ENCODE measurements at regions not wholly inside any gene's neighbourhood (a gene's known extent, or its start where the extent isn't known, plus 50 kb on each side); places are given as distances from the start of the nearest gene placed in this dataset.

DNA sequence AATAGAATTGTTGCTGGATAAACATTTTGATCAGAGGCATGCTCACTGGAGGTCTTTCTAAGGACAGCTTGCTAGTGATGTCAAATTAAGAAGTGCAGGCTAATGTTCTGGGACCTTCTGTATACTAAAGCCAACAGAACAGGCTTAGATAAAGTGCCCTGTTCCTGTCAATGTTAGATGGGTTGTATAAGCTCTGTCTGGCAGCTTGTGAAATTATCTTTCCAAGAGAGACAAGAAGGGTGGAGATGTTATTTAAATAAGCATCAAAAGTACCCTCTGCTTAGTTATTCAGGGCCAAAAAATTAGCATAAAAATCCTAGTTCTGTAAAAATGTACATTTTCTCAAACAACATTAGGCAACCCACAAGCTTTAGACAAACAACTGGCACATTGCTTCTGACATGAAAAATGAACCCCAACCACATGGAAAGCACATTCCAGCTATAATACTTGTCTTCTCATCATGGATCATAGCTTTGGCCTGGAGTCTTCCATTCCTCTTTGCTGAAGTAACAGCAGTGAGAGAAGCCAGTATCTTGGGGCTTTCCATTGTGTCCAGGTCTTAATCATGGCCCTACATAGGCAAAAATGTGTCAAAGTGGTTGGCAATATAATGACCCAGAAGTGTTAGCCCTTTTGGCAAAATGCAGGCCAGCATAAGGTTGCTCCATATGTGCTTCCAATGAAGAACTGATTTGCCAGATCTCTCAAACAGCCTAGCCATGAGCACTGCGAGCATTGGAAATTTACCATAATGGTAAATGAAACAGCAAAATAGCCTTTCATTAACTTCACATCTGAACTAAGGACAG is 478.1 kb upstream of the ZNF804A start:
- H3K4me3 ChIP-seq, result no peak overlapping the region
- no peak for DNase-seq
- no peaks in the 10 kb centered on the region for H3K4me1 ChIP-seq
- no peaks in the 10 kb centered on the region for H3K36me3 ChIP-seq
- TF ChIP-seq, protein P1, sequence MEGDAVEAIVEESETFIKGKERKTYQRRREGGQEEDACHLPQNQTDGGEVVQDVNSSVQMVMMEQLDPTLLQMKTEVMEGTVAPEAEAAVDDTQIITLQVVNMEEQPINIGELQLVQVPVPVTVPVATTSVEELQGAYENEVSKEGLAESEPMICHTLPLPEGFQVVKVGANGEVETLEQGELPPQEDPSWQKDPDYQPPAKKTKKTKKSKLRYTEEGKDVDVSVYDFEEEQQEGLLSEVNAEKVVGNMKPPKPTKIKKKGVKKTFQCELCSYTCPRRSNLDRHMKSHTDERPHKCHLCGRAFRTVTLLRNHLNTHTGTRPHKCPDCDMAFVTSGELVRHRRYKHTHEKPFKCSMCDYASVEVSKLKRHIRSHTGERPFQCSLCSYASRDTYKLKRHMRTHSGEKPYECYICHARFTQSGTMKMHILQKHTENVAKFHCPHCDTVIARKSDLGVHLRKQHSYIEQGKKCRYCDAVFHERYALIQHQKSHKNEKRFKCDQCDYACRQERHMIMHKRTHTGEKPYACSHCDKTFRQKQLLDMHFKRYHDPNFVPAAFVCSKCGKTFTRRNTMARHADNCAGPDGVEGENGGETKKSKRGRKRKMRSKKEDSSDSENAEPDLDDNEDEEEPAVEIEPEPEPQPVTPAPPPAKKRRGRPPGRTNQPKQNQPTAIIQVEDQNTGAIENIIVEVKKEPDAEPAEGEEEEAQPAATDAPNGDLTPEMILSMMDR (IDR thresholded peaks at IDR 0.05), result no peak
- no peak for TF ChIP-seq POLR2AphosphoS5 (IDR thresholded peaks at IDR 0.05)
- TF ChIP-seq POLR2A (IDR thresholded peaks at IDR 0.05), result no peak
- TF ChIP-seq EP300 (IDR thresholded peaks at IDR 0.05), result no peak
- 89 to 100% methylated on average over 1 of the region's 1 CpG for WGBS, 2 donors
- H3K27me3 ChIP-seq, result no peaks in the 10 kb centered on the region
- ATAC-seq (ENCODE audit: low FRiP score in 2 of 2), result no peak
- H3K27ac ChIP-seq, result no peak overlapping the region
- H3K9me3 ChIP-seq, result no peaks in the 10 kb centered on the region

DNA sequence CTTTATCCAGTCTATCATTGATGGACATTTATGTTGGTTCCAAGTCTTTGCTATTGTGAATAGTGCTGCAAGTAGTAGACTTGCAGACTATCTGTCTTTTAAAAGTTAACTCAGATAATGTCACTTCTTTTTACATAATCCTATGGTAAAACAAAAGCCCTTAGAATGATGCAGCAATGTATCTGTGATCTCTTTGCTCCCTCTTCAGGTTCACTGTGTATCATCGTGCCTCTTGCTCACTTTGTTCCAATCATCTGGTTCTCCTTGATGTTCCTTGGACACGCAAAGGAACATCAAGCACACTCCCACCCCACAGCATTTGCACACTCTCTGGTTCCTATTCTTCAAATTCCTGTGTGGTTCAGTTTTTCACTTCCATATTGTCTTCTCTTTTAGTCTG is 472.5 kb upstream of the ZNF804A start:
- Histone ChIP-seq H3K36me3 (no peaks in the 10 kb centered on the region), H3K4me1 (no peaks in the 10 kb centered on the region), H3K9me3 (no peaks in the 10 kb centered on the region), H3K4me3 (no peak overlapping the region), H3K27ac (no peak overlapping the region), H3K27me3 (no peaks in the 10 kb centered on the region)
- DNase-seq (no peak), ATAC-seq (ENCODE audit: low FRiP score in 2 of 2) (no peak)
- TF ChIP-seq POLR2A (IDR thresholded peaks at IDR 0.05) (no peak), EP300 (IDR thresholded peaks at IDR 0.05) (no peak), POLR2AphosphoS5 (IDR thresholded peaks at IDR 0.05) (no peak)
- TF ChIP-seq, protein P1 (IDR thresholded peaks at IDR 0.05), result no peak
- WGBS, 2 donors, result 90 to 91% methylated on average over 2 of the region's 2 CpGs

DNA sequence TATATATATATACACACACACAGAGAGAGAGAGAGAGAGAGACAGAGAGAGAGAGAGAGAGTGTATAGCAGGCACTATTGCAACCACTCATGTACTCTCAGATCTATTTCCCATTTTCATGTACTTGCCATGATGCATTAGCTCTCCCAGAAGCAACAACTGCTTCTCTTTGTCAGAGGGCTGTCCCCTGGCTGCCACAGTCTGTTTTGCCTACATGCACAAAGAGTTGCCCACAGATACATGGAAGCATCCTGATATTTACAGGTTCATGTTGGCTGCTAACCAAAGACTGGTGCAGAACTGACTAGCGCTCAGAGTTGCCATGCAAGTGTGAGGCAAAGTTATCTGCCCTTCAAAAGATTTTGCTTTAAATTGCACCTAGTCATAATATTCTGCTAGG is 469.3 kb upstream of the ZNF804A start:
- H3K27ac ChIP-seq, result no peak overlapping the region
- H3K9me3 ChIP-seq, result peaks cover 0 to 4% (median 0%) of the 10 kb centered on the region in 4 donors
- H3K36me3 ChIP-seq, result no peaks in the 10 kb centered on the region
- ATAC-seq (ENCODE audit: low FRiP score in 2 of 2) (no peak), DNase-seq (no peak)
- no peaks in the 10 kb centered on the region for H3K27me3 ChIP-seq
- H3K4me1 ChIP-seq, result no peaks in the 10 kb centered on the region
- TF ChIP-seq POLR2AphosphoS5 (IDR thresholded peaks at IDR 0.05) (no peak), POLR2A (IDR thresholded peaks at IDR 0.05) (no peak), EP300 (IDR thresholded peaks at IDR 0.05) (no peak)
- TF ChIP-seq, protein P1 (IDR thresholded peaks at IDR 0.05), result no peak
- WGBS, 2 donors, result 31 to 89% methylated on average over 1 of the region's 1 CpG
- no peak overlapping the region for H3K4me3 ChIP-seq

DNA sequence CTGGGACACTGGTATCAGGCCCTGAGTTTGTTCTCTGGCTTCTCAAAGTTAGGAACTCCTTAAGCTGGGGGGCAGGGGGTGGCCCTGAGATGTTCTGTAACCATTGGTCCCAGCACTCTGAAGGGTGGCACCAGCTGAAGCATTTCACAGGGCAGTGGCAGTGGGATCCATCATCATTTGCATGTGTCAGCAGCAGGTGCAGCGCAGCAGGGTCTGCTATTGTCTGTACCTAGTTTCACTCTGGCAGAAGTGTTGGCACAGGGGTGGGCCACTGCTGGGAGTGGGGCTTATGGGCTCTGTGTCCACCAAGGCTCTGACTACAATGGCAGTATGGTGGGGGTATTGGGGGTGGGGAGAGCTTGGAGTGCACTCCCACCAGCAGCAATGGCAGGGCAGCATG is 460.4 kb upstream of the ZNF804A start:
- Histone ChIP-seq H3K27me3 (no peaks in the 10 kb centered on the region), H3K4me3 (no peak overlapping the region), H3K27ac (no peak overlapping the region), H3K4me1 (no peaks in the 10 kb centered on the region), H3K36me3 (no peaks in the 10 kb centered on the region), H3K9me3 (peaks cover 0 to 17% (median 0%) of the 10 kb centered on the region in 4 donors)
- ATAC-seq (ENCODE audit: low FRiP score in 2 of 2) (peak in 1 of 2 donors; percentile 19), DNase-seq (no peak)
- TF ChIP-seq POLR2A (IDR thresholded peaks at IDR 0.05), result no peak
- no peak for TF ChIP-seq POLR2AphosphoS5 (IDR thresholded peaks at IDR 0.05)
- TF ChIP-seq, protein P1 (IDR thresholded peaks at IDR 0.05), result no peak
- TF ChIP-seq EP300 (IDR thresholded peaks at IDR 0.05), result no peak
- WGBS, 2 donors, result 100% methylated on average over 1 of the region's 1 CpG; no CpG with 5 or more reads in 1 of the 2 donors

DNA sequence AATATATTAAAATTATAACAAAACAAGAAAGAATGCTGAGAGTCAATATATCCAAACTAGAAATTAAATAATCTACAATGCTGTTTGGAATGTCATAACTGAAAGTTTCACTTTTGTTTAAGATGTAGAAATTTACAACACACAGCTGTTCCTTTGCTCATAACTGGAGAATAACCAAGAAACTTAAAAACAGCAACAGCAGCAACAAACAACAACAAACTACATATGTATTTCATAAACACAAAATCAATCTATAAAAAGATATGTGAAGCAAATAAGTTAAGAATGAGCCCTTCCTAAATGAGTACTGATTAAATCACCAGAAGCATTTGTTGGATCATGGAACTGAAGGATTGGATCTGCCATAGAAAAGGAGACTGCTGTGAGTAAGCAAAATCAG is 456.5 kb upstream of the ZNF804A start:
- TF ChIP-seq POLR2A (IDR thresholded peaks at IDR 0.05) (no peak), EP300 (IDR thresholded peaks at IDR 0.05) (no peak), POLR2AphosphoS5 (IDR thresholded peaks at IDR 0.05) (no peak)
- TF ChIP-seq, protein P1 (IDR thresholded peaks at IDR 0.05), result no peak
- Histone ChIP-seq H3K36me3 (no peaks in the 10 kb centered on the region), H3K4me1 (no peaks in the 10 kb centered on the region), H3K27me3 (no peaks in the 10 kb centered on the region), H3K9me3 (peaks cover 0 to 7% (median 0%) of the 10 kb centered on the region in 4 donors), H3K27ac (no peak overlapping the region), H3K4me3 (no peak overlapping the region)
- no peak for DNase-seq
- no peak for ATAC-seq (ENCODE audit: low FRiP score in 2 of 2)
